ENCODE measurements at regions not wholly inside any gene's neighbourhood (a gene's known extent, or its start where the extent isn't known, plus 50 kb on each side); places are given as distances from the start of the nearest gene placed in this dataset.

- H2AFZ ChIP-seq (ENCODE audit: low read length): no peak overlapping the region
- H3K36me3 ChIP-seq (ENCODE audit: control insufficient read depth, insufficient read depth, low read length): no peaks in the 10 kb centered on the region
- DNase-seq (ENCODE audit: low read depth in 2 of 2): no peak
- no peaks in the 10 kb centered on the region for H3K79me2 ChIP-seq (ENCODE audit: control insufficient read depth, insufficient read depth, low read length)
- H3K9ac ChIP-seq (ENCODE audit: insufficient read depth, low read length): no peak overlapping the region
- H4K20me1 ChIP-seq (ENCODE audit: control insufficient read depth, extremely low read depth, insufficient read depth, low read length): no peaks in the 10 kb centered on the region
- no peak overlapping the region for H3K4me3 ChIP-seq (replicated peaks in 1 of 4; ENCODE audit: control extremely low read depth in 1 of 4, insufficient read depth in 1 of 4, low read depth in 3 of 4, low read length in 4 of 4)
- H3K4me2 ChIP-seq (ENCODE audit: extremely low read depth, insufficient read depth, low read length): no peak overlapping the region
- H3K4me1 ChIP-seq (ENCODE audit: control insufficient read depth, extremely low read depth, insufficient read depth, low read length): no peaks in the 10 kb centered on the region
- TF ChIP-seq EZH2 (IDR thresholded peaks at IDR 0.05; ENCODE audit: low read length, missing control alignments): no peak
- TF ChIP-seq CTCF (conservative IDR thresholded peaks at IDR 0.05 in 1 of 2, IDR thresholded peaks at IDR 0.05 in 1 of 2; ENCODE audit: low read depth in 1 of 2, low read length in 2 of 2): no peak
- no peak overlapping the region for H3K27ac ChIP-seq (ENCODE audit: insufficient read depth, low read length)
- H3K9me3 ChIP-seq (ENCODE audit: control insufficient read depth, insufficient read depth, low read depth, low read length): no peaks in the 10 kb centered on the region
- H3K27me3 ChIP-seq (ENCODE audit: control insufficient read depth, insufficient read depth, low read length): no peaks in the 10 kb centered on the region
Observed at GRCh38 chr12:72139411-72139810, 132.8 kb upstream of the TRHDE start.

- peak; percentile 2 to 20 for DNase-seq (ENCODE audit: low read depth in 2 of 2)
Observed at GRCh38 chr12:72141381-72141780, 130.8 kb upstream of the TRHDE start.

GRCh38 chr12:72144553-72144952, 127.6 kb upstream of the TRHDE start:
- no peak overlapping the region for H3K9ac ChIP-seq (ENCODE audit: insufficient read depth, low read length)
- H3K4me2 ChIP-seq (ENCODE audit: extremely low read depth, insufficient read depth, low read length): no peak overlapping the region
- H3K4me3 ChIP-seq (replicated peaks in 1 of 4; ENCODE audit: control extremely low read depth in 1 of 4, insufficient read depth in 1 of 4, low read depth in 3 of 4, low read length in 4 of 4): no peak overlapping the region

More at GRCh38 chr12:72141381-72141780, 130.8 kb upstream of the TRHDE start:
- Histone ChIP-seq H3K4me3 (replicated peaks in 1 of 4; ENCODE audit: control extremely low read depth in 1 of 4, insufficient read depth in 1 of 4, low read depth in 3 of 4, low read length in 4 of 4) (no peak overlapping the region), H3K4me2 (ENCODE audit: extremely low read depth, insufficient read depth, low read length) (no peak overlapping the region), H3K9ac (ENCODE audit: insufficient read depth, low read length) (no peak overlapping the region), H2AFZ (ENCODE audit: low read length) (no peak overlapping the region), H3K27ac (ENCODE audit: insufficient read depth, low read length) (no peak overlapping the region), H3K27me3 (ENCODE audit: control insufficient read depth, insufficient read depth, low read length) (no peaks in the 10 kb centered on the region), H4K20me1 (ENCODE audit: control insufficient read depth, extremely low read depth, insufficient read depth, low read length) (no peaks in the 10 kb centered on the region), H3K79me2 (ENCODE audit: control insufficient read depth, insufficient read depth, low read length) (no peaks in the 10 kb centered on the region), H3K36me3 (ENCODE audit: control insufficient read depth, insufficient read depth, low read length) (no peaks in the 10 kb centered on the region), H3K9me3 (ENCODE audit: control insufficient read depth, insufficient read depth, low read depth, low read length) (no peaks in the 10 kb centered on the region), H3K4me1 (ENCODE audit: control insufficient read depth, extremely low read depth, insufficient read depth, low read length) (no peaks in the 10 kb centered on the region)
- TF ChIP-seq EZH2 (IDR thresholded peaks at IDR 0.05; ENCODE audit: low read length, missing control alignments): no peak
- peak in 1 of 2 donors; percentile 26 for TF ChIP-seq CTCF (conservative IDR thresholded peaks at IDR 0.05 in 1 of 2, IDR thresholded peaks at IDR 0.05 in 1 of 2; ENCODE audit: low read depth in 1 of 2, low read length in 2 of 2)

More at GRCh38 chr12:72144553-72144952, 127.6 kb upstream of the TRHDE start:
- DNase-seq (ENCODE audit: low read depth in 2 of 2): no peak
- H3K27ac ChIP-seq (ENCODE audit: insufficient read depth, low read length): no peak overlapping the region
- no peaks in the 10 kb centered on the region for H3K79me2 ChIP-seq (ENCODE audit: control insufficient read depth, insufficient read depth, low read length)
- TF ChIP-seq EZH2 (IDR thresholded peaks at IDR 0.05; ENCODE audit: low read length, missing control alignments): no peak
- TF ChIP-seq CTCF (conservative IDR thresholded peaks at IDR 0.05 in 1 of 2, IDR thresholded peaks at IDR 0.05 in 1 of 2; ENCODE audit: low read depth in 1 of 2, low read length in 2 of 2): no peak
- H2AFZ ChIP-seq (ENCODE audit: low read length): no peak overlapping the region
- H3K9me3 ChIP-seq (ENCODE audit: control insufficient read depth, insufficient read depth, low read depth, low read length): no peaks in the 10 kb centered on the region
- H3K36me3 ChIP-seq (ENCODE audit: control insufficient read depth, insufficient read depth, low read length): no peaks in the 10 kb centered on the region
- H3K4me1 ChIP-seq (ENCODE audit: control insufficient read depth, extremely low read depth, insufficient read depth, low read length): no peaks in the 10 kb centered on the region
- H3K27me3 ChIP-seq (ENCODE audit: control insufficient read depth, insufficient read depth, low read length): no peaks in the 10 kb centered on the region
- no peaks in the 10 kb centered on the region for H4K20me1 ChIP-seq (ENCODE audit: control insufficient read depth, extremely low read depth, insufficient read depth, low read length)

Data from fibroblast of lung (primary cell).